NB4 (cell line): ENCODE measurements at regions not wholly inside any gene's neighbourhood (a gene's known extent, or its start where the extent isn't known, plus 50 kb on each side); places are given as distances from the start of the nearest gene placed in this dataset.

ENCODE experiments used
- DNase-seq: peaks from one replicate; pipeline ENCODE4 v3.0.0; 2010; ENCODE audit warnings: low read depth
- H3K4me3 ChIP-seq: one replicate; pipeline ENCODE4 v1.5.1; 2011; ENCODE audit warnings: mild to moderate bottlenecking, low read depth, low read length, moderate library complexity
- MAX ChIP-seq: IDR thresholded peaks from 2 replicates; pipeline ENCODE4 v1.6.1; 2011; ENCODE audit warnings: low read depth, low read length
- MYC ChIP-seq: IDR thresholded peaks from 2 replicates; pipeline ENCODE4 v1.6.1; 2011; ENCODE audit warnings: low read depth, low read length
- POLR2A ChIP-seq: IDR thresholded peaks from 2 replicates; pipeline ENCODE4 v1.6.1; 2011; ENCODE audit warnings: mild to moderate bottlenecking; ENCODE audit not compliant: insufficient read length; ENCODE audit errors: extremely low read depth
- TF ChIP-seq, protein P1 (sequence below): IDR thresholded peaks from one replicate; pipeline ENCODE4 v1.5.1; 2012; ENCODE audit warnings: low read depth, low read length

GRCh38 chr6:82823361-82823760 lies 242.3 kb downstream of the UBE3D start:
- TF ChIP-seq, protein P1, sequence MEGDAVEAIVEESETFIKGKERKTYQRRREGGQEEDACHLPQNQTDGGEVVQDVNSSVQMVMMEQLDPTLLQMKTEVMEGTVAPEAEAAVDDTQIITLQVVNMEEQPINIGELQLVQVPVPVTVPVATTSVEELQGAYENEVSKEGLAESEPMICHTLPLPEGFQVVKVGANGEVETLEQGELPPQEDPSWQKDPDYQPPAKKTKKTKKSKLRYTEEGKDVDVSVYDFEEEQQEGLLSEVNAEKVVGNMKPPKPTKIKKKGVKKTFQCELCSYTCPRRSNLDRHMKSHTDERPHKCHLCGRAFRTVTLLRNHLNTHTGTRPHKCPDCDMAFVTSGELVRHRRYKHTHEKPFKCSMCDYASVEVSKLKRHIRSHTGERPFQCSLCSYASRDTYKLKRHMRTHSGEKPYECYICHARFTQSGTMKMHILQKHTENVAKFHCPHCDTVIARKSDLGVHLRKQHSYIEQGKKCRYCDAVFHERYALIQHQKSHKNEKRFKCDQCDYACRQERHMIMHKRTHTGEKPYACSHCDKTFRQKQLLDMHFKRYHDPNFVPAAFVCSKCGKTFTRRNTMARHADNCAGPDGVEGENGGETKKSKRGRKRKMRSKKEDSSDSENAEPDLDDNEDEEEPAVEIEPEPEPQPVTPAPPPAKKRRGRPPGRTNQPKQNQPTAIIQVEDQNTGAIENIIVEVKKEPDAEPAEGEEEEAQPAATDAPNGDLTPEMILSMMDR: no peak
- no peak overlapping the region for H3K4me3 ChIP-seq
- no peak for DNase-seq

GRCh38 chr6:82832811-82833210 lies 232.8 kb downstream of the UBE3D start:
- DNase-seq: no peak
- no peak overlapping the region for H3K4me3 ChIP-seq
- TF ChIP-seq MAX (no peak), MYC (no peak), POLR2A (no peak)
- TF ChIP-seq, protein P1: no peak

- DNase-seq: no peak
- TF ChIP-seq POLR2A (no peak), MYC (no peak), MAX (no peak)
- TF ChIP-seq, protein P1: no peak
- H3K4me3 ChIP-seq: no peak overlapping the region
Measured at GRCh38 chr6:82833481-82833880, 232.2 kb downstream of the UBE3D start.

GRCh38 chr6:82836022-82836575 lies 229.5 kb downstream of the UBE3D start:
- DNase-seq: no peak
- no peak overlapping the region for H3K4me3 ChIP-seq
- TF ChIP-seq, protein P1: no peak
- TF ChIP-seq MAX: no peak
- TF ChIP-seq MYC: no peak
- TF ChIP-seq POLR2A: no peak

DNA sequence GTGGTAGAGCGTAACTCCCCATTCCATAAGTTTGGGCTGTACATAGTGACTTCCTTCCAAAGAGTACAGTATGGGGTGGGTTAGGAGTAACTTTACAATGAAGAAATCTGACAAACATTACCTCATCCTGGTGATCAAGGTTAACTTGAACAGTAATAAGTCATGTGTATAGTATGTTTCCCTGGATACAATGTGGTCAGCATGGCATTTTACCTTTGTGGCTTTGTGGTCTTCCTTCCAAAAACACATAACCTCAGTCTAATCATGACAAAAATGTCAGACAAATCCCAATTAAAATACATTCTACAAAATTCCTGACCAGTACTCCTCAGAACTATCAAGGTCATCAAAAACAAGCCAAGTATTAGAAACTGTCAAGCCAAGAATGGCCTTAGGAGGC lies 225.1 kb downstream of the UBE3D start:
- H3K4me3 ChIP-seq: no peak overlapping the region
- no peak for TF ChIP-seq MYC
- TF ChIP-seq MAX: no peak
- TF ChIP-seq, protein P1: no peak
- no peak for TF ChIP-seq POLR2A
- DNase-seq: no peak

DNA sequence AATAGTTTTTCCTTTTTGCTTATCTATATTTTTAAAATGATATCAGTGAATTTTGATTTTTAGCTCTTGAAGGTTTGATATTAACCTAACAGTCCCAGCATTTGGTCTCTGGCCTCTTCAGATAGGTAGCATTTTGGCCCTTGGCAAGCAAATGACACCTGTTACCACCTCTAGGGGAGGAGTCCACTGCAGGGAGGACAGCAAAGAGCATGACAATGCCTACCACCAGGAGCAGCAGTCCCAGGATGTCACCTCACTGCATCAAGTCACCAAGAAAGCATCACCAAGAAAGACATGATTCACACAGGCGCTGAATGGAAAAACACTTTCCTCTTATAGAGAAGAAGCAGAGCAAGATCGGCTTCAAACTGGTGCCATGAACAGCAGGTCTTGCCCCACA lies 224.3 kb downstream of the UBE3D start:
- no peak overlapping the region for H3K4me3 ChIP-seq
- no peak for DNase-seq
- no peak for TF ChIP-seq MYC
- TF ChIP-seq MAX: no peak
- TF ChIP-seq, protein P1: no peak
- no peak for TF ChIP-seq POLR2A
